ENCODE measurements at regions not wholly inside any gene's neighbourhood (a gene's known extent, or its start where the extent isn't known, plus 50 kb on each side); places are given as distances from the start of the nearest gene placed in this dataset.

- no peak for DNase-seq
- no peaks in the 10 kb centered on the region for H3K9me3 ChIP-seq
- H3K4me3 ChIP-seq: no peak overlapping the region
- intact Hi-C loops (cut with DNase I; ENCODE audit: low total_unique reads): no loop called here
- WGBS, 5 donors: 66 to 78% (median 70%) methylated on average over 2 of the region's 2 CpGs
- no peaks in the 10 kb centered on the region for H3K27me3 ChIP-seq
- TF ChIP-seq POLR2AphosphoS5 (IDR thresholded peaks at IDR 0.05): no peak
- TF ChIP-seq POLR2A (IDR thresholded peaks at IDR 0.05): no peak
- no peak for TF ChIP-seq EP300 (IDR thresholded peaks at IDR 0.05)
- TF ChIP-seq CTCF (IDR thresholded peaks at IDR 0.05): no peak
- H3K4me1 ChIP-seq: no peaks in the 10 kb centered on the region
- no peaks in the 10 kb centered on the region for H3K36me3 ChIP-seq
- no peak overlapping the region for H3K27ac ChIP-seq
Measured at GRCh38 chr7:41028580-41028979, 674.3 kb downstream of the INHBA start.

GRCh38 chr7:41027428-41028115 is 675.3 kb downstream of the INHBA start:
- Histone ChIP-seq H3K36me3 (no peaks in the 10 kb centered on the region), H3K4me1 (no peaks in the 10 kb centered on the region), H3K27me3 (no peaks in the 10 kb centered on the region), H3K27ac (no peak overlapping the region), H3K9me3 (no peaks in the 10 kb centered on the region), H3K4me3 (no peak overlapping the region)
- 77 to 88% (median 83%) methylated on average over 7 of the region's 7 CpGs for WGBS, 5 donors
- TF ChIP-seq POLR2A (IDR thresholded peaks at IDR 0.05): no peak
- no peak for TF ChIP-seq POLR2AphosphoS5 (IDR thresholded peaks at IDR 0.05)
- no peak for TF ChIP-seq CTCF (IDR thresholded peaks at IDR 0.05)
- TF ChIP-seq EP300 (IDR thresholded peaks at IDR 0.05): no peak
- intact Hi-C loops (cut with DNase I; ENCODE audit: low total_unique reads): no loop called here
- no peak for DNase-seq

- H3K36me3 ChIP-seq: no peaks in the 10 kb centered on the region
- no peak for TF ChIP-seq POLR2A (IDR thresholded peaks at IDR 0.05)
- no peak for TF ChIP-seq CTCF (IDR thresholded peaks at IDR 0.05)
- no peak for TF ChIP-seq POLR2AphosphoS5 (IDR thresholded peaks at IDR 0.05)
- TF ChIP-seq EP300 (IDR thresholded peaks at IDR 0.05): no peak
Measured at GRCh38 chr7:41024126-41024525, 678.8 kb downstream of the INHBA start.

GRCh38 chr7:41020056-41020455 is 682.8 kb downstream of the INHBA start:
- no peaks in the 10 kb centered on the region for H3K9me3 ChIP-seq
- no peak overlapping the region for H3K4me3 ChIP-seq
- H3K27ac ChIP-seq: no peak overlapping the region
- 84 to 96% (median 87%) methylated on average over 1 of the region's 1 CpG for WGBS, 5 donors
- no peaks in the 10 kb centered on the region for H3K27me3 ChIP-seq
- intact Hi-C loops (cut with DNase I; ENCODE audit: low total_unique reads): no loop called here
- TF ChIP-seq POLR2A (IDR thresholded peaks at IDR 0.05) (no peak), EP300 (IDR thresholded peaks at IDR 0.05) (no peak), POLR2AphosphoS5 (IDR thresholded peaks at IDR 0.05) (no peak), CTCF (IDR thresholded peaks at IDR 0.05) (no peak)
- DNase-seq: no peak
- no peaks in the 10 kb centered on the region for H3K36me3 ChIP-seq
- no peaks in the 10 kb centered on the region for H3K4me1 ChIP-seq

More at GRCh38 chr7:41024126-41024525, 678.8 kb downstream of the INHBA start:
- Histone ChIP-seq H3K27me3 (no peaks in the 10 kb centered on the region), H3K4me1 (no peaks in the 10 kb centered on the region), H3K27ac (no peak overlapping the region), H3K9me3 (no peaks in the 10 kb centered on the region), H3K4me3 (no peak overlapping the region)
- intact Hi-C loops (cut with DNase I; ENCODE audit: low total_unique reads): no loop called here
- DNase-seq: no peak
- 76 to 78% (median 76%) methylated on average over 4 of the region's 4 CpGs for WGBS, 5 donors

All from stomach (tissue), 8 donors.